NCI-H1092 treated with DMSO at 0.1 percent for 48 hours (cell line): ENCODE measurements at regions not wholly inside any gene's neighbourhood (a gene's known extent, or its start where the extent isn't known, plus 50 kb on each side); places are given as distances from the start of the nearest gene placed in this dataset.

Source experiments
- DNase-seq: peaks from one replicate; lab custom pipeline; 2025; lab: John Stamatoyannopoulos, UW

DNA sequence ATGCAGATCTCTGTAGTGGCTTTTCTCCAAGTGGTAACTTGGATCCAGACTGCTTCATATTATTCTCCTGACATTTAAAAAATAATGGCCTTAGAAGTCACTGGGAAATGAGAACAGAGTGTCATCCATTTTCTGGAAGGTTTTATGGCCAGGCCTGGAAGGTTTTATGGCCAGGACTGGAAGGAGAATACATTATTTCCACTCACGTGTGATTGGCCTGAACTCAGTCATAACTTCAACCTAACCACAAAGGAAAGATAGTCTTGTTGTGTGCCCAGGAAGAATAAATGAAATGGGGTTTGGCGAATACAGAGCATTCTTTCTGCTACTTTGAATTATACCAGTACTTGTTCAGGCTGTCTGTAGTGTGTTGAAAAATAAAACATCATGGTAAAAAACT lies 360.9 kb downstream of the GPAM start:
- DNase-seq, result no peak

DNA sequence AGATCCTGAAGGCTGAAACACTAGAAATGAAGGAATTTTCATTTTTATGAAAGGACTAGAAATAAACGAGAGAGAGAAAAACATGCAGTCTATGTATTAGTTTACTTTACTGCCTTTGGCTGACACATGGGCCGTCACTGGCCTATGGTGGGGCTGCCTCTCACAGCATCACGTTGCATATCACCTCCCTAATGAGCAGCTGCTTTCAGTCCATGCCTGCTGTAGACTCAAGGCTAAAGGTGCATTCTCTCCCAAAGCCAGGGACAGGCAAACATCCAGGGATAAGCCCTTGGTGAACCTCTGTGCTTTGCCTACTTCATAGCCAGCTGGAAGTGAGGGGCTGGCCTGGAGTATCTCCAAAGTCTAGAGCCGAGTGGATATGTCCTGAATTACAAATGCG lies 359.4 kb downstream of the GPAM start:
- DNase-seq, result no peak

DNA sequence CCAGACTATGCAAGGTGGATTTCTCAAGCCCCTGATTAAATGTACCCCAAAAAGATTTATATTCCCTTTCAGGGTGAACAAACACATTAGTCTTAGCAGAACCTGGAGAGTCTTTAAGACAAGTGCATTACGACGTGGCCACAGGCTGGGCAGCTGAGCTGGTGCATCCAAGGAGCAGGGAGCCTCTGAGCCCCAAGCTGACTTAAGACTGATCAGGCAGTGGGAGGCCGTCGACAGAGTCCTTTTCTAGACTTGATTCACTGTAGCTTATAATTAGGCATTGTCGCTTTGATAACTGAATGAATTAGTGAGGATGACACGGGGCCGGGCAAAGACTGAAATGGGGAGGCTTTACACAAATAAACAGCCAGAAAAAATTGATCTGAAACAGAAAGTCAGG lies 353.2 kb downstream of the GPAM start:
- DNase-seq, result no peak

DNA sequence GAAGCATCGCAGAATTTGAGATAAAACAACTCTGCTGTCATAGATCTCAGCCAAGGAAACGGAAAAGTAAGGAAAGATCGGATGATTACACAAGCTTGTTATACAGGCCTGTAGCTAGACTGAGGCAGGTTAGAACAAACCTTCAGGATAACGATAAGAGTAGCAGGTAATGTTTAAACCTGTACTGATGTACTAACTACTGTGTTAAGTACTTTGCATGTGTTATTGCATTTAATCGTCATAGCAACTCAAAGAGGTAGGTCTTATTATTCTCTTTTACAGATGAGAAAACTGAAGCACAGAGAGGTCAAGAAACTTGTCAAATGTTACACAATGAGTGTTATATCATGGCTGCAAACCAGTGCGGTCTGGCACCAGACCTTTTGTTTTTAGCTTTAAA lies 352.5 kb downstream of the GPAM start:
- no peak for DNase-seq

DNA sequence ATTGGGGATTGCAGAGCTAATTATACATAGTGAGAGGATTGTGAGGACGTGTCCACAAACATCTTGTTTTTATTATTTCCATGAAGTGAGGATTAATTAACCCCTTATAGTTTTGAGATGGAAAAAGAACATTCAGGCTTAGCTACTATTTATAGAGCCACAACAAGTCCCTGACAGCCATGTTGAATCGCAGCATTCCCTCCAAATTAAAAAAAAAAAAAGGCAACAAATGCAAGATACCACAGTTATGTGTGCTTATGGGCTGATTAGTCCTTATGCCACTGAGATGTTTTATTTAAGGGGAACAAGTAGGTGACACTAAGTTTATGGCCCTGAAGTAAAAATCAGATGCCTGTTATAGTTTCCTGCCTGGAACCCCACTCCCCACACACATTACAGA lies 350.3 kb downstream of the GPAM start:
- no peak for DNase-seq

DNA sequence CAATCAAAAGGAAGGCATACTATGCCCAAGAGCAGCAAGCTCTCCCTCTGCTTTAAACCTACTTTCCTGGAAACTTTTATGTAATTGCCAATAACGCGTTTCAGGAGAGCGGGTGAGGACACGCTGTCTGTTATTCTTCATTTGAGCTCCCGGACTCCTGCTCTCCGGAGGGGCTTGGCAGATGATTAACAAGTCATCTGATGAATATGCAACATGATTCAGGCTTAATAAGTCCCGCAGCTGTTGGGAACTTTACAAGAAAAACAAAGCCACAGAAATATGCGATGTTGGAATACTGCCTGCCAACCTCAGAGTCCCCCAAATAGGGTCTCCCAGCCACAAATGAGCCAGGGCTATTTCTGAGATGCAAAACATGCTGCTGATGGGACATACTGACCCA lies 348.0 kb downstream of the GPAM start:
- DNase-seq, result no peak

DNA sequence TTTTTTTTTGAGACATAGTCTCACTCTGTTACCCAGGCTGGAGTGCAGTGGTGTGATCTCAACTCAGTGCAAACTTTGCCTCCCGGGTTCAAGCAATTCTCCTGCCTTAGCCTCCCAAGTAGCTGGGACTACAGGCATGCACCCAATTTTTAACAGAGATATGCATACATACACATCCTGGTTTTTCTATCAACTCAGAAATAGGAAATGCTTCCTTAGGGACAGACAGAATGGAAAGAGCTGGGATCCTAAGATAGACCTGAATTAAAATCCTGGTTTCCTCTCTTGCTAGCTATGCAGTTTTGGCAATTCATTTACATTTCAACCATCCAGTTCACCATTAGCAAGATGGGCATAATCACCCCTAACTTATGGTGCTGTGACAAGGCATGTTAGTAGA lies 347.5 kb downstream of the GPAM start:
- no peak for DNase-seq

DNA sequence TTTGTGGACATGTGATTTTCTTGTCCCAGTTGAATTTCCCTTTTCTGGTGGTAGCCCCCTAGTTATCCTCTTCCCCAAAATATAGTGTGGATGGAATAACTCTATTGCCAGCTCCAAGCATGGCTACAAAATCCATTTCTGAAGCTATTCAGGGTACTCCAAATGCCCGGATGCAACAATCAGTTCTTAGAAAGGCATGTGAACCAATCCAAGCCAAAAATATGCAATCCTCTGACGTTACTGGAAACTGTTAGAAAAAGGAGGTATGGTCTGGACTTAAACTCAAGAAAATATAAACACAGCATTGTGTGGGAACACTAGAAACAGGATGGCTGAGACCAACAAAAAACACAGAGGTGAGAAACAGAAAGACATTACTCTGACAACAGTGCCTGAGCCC lies 347.0 kb downstream of the GPAM start:
- no peak for DNase-seq

DNA sequence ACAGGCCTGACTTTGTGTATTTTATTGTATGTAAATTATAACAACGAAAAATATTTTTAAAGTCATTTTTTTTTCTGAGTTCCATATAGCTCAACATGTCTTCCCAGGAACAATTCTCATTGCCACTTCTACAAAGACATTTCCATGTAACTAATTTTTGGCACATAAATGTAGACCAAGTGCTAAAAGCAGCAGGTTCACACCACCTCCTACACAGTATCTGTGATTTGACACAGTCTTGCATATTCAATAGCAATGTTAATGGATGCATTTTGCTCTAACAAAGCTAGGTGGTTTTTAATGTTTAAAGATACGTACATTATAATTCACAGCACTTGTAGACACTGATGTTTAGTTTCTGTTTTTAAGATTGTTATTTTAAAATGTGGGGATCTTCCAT lies 346.5 kb downstream of the GPAM start:
- no peak for DNase-seq

DNA sequence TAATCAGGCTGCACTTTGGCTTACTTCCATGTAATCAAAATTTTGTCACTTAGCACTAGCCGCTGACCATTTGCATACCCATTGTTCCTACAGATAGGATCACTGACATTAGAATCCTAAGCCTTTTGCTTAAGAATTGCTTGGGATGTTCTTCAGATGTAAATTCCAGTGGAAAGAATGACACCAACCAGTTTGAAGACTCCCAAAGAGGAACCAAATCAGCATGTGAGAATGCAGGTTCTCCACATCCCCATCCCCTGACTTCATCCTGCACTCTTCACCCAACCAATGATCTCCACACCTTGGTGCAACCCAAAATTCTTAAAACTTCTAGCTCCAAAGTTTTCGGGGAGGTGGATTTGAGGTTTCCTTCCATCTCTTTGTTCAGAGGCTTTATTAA lies 345.6 kb downstream of the GPAM start:
- DNase-seq, result no peak

DNA sequence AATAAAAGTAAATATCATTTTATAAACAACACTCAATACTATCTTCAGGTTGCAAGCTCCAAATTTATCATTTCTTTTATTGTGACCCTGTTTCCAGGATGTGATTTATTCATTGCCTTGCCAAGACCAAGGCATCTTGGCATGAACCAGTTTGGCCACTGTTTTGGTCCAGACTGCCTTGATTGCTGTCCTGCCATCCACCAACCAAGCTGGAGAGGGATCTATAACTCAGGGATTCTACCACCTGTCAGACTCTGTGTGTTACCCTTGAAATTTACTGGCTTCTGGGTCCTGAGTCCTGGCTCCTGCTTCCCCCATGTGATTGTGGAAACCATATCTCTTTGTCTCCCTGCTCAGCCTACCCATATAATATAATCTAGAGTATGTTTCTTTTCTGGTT lies 343.0 kb downstream of the GPAM start:
- DNase-seq, result no peak

DNA sequence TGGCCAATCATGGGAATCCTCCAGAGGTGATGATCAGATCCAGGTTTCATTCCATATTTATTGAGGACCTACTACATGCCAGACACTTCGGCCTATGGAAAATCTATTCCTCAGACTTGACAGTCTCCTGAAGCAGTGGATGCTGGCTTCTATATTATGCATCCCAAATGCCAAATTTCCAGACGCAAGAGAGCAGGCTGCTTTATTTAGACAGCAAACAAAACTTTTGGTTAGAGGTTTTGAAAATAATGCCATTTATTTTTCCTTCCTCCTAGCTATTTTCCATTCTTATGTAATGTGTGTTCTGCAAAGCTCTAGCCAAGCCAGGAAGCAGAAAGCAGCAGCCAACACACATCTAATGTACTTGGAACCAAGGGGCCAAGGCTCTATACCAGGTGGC lies 330.8 kb downstream of the GPAM start:
- DNase-seq, result no peak

DNA sequence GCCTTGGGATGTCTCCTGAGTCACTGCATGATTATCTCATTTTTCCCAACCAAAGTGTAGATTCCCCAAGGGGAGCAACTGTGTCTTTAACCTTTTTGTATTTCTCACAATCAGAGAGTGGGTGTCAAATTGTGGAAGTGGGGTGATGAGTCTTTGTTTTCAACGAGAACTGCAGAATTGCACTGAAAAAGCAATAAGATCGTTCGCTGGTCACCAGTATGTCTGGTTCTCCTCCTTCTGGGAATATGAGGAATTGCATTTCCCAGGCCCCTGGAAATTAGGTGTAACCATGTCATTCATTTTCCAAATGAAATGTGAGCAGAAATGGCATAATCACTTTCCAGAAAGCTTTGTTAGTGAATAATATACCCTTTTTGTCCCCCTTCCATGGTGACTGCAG lies 326.9 kb downstream of the GPAM start:
- DNase-seq, result no peak

DNA sequence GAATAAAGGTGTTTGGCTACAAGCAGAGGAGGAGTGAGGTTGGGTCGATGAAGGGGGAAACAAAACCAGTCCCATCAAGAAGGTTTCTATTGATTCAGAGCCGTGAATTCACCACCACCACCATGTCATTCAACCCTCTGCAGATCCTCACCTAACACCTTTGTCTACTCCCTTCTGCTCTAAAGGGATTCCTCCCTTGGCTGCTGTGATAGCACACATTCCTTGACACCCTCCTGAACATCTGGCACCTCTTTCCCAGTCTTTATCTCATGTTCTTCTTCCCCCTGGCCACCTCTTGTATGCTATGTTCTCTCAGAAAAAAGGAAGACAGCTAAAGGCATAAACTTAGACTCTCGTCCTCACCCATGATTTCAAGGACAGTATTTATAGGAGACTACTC lies 318.0 kb downstream of the GPAM start:
- no peak for DNase-seq

DNA sequence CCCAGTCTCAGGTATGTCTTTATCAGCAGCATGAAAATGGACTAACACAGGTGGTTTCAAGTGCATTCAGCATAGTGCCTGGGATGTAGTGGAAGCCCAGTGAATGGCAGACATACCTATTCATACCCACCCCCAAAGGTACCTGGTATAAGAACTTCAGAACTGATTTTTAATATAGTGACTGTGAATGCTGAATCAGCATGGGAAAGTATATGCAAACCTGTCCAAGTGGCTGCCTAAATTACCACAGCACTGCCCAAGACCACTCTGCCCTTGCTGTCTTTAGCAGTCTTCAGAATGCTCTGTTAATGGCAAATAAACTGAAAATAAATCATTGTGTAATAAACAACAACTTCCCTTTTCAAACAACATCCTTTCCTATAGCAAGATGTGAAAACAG lies 312.1 kb downstream of the GPAM start:
- DNase-seq, result no peak

DNA sequence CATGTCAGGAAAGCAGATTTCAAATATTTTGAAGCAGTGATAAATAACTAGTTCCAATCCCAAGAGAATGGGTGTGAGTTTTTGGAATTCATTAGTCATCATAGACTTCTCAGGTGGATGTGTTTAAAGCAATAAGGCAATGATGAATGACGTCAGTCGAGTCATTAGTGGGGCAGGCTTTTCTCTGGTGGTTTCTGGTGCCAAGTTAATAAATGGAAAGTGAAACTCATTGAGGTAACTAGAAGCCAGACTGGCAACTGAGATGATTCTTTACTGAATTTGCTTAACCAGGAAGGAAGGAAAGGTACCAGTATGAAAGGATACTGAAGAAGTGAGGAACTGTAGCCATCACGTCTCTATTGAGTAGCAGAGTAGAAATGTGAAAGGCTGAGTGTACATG lies 311.0 kb downstream of the GPAM start:
- DNase-seq, result no peak

DNA sequence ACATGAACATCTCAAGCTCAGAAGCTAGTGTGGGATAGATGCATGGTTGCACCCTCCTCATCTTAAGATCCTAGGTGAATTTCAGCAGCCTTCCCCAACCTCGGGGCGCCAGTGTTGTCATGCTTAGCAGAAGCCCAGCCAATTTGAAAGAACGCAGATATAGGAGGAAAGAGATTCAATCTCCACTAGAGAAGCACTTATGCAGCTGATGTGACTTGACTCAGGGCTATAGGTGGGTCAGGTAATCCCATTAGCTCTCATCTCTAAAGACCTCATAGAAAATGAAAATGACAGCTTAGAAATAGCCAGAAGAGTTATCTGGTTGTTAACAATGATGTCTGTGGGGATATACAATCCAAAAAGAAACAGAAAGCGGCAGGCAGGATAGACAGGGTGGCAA lies 310.5 kb downstream of the GPAM start:
- no peak for DNase-seq

DNA sequence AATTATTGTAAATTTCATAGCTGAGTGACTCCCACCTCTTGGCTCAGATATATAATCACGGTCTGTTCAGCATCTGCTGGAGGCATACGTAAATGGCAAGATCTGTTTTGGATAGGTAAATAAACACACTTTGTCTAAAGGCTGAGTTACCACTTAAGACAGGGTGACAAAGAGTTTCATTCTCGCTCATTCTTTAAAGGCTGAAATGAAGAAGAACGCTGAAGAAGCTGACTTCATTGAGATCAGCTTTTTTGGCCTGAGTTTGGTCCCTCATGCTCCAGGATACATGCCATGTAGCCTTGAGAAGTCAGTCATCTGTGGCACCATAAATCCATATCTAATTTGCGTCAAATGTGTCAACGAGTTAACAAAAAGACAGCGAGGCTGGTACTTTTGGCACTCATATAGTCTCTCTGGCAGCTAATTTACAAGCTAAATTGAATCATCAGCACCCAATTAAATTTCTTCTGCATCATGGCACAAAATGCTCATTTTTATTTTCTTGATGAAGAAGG lies 309.9 kb downstream of the GPAM start:
- DNase-seq, result no peak

DNA sequence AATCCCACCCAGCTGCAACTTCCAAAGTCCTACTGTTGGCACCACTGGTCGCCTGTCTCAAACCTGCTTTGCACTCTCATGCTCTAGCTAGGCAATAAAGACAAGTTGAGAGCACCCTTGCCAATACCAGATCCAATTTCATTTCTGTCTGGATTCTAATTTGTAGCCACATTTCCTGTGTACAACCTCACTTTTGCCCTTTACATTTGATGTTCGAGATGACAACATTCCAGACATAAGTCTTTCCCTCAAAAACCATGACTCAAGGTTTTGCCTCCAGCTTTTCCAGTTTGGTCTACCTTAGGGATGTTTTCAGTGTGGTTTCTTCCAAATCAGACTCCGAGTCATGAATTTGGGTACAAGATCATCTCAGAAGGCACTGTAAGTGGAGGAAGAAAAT lies 309.0 kb downstream of the GPAM start:
- DNase-seq, result no peak

DNA sequence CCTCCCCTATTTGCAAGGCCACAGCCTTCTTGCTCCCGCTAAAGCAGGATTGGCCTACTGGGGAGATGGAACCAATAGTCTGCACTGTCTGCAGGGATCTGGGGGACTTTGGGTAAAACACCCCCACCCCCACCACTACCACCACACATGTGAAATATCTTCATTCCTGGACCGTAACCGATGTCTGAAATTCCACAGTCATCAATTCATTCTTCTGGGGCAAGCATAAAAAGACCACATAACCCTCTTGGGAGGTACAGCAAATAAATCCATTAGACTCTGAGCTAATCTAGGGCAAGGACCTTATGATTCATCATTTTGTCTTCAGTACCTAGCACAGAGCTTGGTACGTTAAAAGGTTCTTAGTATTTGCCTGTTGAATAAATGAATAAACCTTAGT lies 307.8 kb downstream of the GPAM start:
- no peak for DNase-seq

DNA sequence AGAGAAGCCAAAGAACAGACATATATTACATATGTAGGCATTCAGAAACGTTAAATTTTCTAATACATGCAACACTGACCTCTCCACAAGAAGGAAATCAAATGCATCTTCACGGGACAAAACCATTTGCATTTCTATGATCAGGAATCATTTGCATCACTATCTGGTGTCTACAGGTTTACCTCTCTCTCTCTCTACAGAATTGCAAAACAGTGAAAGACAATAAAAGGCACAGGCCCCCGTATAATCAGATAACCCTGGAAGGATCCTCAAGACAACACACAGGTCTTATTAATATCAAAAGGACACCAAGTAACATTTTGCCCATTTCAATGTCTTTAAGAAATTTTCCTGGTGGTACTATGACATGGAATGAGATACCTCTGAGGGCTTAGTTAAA lies 306.3 kb downstream of the GPAM start:
- DNase-seq, result no peak

DNA sequence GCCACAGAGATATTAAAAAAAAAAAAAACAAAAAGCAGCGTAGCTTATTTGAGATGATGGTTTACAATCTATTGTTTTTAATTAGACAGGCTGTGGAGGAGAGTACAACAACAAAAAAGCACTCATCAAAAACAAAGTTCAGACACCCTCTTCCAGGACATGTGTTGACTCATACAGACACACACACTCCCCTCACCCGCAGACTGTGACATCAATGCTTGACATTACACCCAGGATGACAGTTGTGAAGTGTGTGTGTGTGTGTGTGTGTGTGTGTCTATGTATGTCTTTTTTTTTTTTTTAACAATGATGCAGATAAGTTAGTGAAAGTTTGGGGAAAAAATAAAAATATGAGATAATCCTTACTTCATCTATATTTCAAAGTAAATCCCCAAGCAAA lies 303.6 kb downstream of the GPAM start:
- DNase-seq, result no peak

DNA sequence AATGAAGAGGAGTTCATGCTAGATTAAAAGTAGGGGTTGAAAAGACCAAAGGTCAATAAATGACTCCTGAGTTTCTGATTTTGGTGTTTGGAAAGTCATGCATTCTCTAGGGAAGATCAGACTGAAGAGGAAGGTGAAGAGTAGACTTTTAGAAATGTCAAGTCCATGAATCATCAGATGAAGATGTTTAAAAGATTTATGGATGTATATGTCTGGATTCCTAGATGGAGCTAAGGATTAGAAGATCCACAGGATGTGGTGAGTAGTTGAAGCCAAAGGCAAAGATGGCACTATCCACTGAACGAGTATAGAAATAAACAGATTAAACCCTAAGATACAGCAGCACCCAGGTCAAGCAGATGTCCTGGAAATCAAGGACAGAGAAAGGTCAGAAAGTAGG lies 298.5 kb downstream of the GPAM start:
- no peak for DNase-seq

DNA sequence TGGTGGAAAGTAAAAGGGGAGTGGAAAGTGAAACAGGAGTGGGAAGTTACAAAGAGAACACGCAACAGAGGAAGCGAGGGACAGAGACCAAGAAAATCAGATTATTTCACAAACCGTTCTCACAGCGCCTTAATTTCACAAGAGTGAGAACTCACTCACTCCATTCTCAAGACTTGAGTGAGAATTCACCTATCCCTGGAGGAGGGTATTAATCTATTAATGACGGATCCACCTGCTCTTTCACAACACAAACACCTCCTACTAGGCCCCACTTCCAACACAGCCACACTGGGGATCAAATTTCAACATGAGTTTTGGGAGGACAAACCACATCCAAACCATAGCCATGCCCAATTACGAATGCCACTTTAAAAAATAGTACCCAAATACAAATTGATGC lies 297.6 kb downstream of the GPAM start:
- no peak for DNase-seq

DNA sequence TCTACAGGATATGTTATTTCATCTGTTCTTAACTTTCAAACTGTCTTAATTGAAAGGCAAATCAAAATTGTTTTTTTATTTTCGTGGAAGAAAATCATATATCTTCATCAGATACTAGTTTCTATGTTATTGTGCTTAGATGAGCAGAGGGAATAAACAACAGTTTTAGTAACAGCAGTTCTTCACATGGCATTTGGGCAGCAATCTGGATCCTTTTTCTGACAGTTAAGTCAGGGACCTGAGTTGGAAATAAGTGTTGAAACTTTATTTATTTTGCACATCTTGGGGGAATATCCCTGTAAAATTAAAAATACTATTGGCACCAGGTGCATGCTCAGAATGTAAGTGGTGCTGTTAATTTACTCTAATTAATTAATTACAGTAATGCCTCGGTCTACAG lies 296.3 kb downstream of the GPAM start:
- DNase-seq, result no peak
